Gastrocnemius medialis (tissue), 4 donors: ENCODE measurements at regions not wholly inside any gene's neighbourhood (a gene's known extent, or its start where the extent isn't known, plus 50 kb on each side); places are given as distances from the start of the nearest gene placed in this dataset.

Experiments used
- ATAC-seq, 2 donors: fragments of 150-250 bp; one replicate each; pipeline ENCODE4 v1.9.1; 2016
- DNase-seq, 2 donors: peaks; one replicate each; pipeline ENCODE4 v3.0.0-alpha.2; 2019
- H3K27ac ChIP-seq, 4 donors: fragments of 200-600 bp; sonication (generic); 1 replicate in 1 of 4; 2 replicates in 3 of 4; pipeline ENCODE4 v1.5.1; 2016 to 2018; ENCODE audit warnings: mild to moderate bottlenecking in 2 of 4, moderate library complexity in 1 of 4
- H3K27me3 ChIP-seq, 3 donors: fragments of 200-600 bp; sonication (generic) in 2 of 3; 1 replicate in 1 of 3; 2 replicates in 2 of 3; pipeline versions ENCODE4 v1.5.1 to v1.6.0; 2016 to 2019; ENCODE audit warnings: mild to moderate bottlenecking in 1 of 3, moderate library complexity in 1 of 3
- H3K36me3 ChIP-seq, 2 donors: fragments of 200-600 bp; sonication (generic) in 1 of 2; one replicate each; pipeline ENCODE4 v1.5.1; 2017 to 2018
- H3K4me1 ChIP-seq, 2 donors: fragments of 200-600 bp; sonication (generic) in 1 of 2; one replicate each; pipeline ENCODE4 v1.5.1; 2016 to 2017; ENCODE audit warnings: mild to moderate bottlenecking in 2 of 2
- H3K4me3 ChIP-seq, 4 donors: fragments of 200-600 bp; sonication (generic) in 3 of 4; 1 replicate in 1 of 4; 2 replicates in 3 of 4; pipeline ENCODE4 v1.5.1; 2016 to 2019; ENCODE audit warnings: mild to moderate bottlenecking in 2 of 4
- H3K9me3 ChIP-seq, 3 donors: fragments of 200-600 bp; sonication (generic) in 2 of 3; 1 replicate in 1 of 3; 2 replicates in 2 of 3; pipeline ENCODE4 v1.5.1; 2016 to 2019
- CTCF ChIP-seq, 5 experiments: fragments of 450-650 bp in 3 of 5; fragments of 200-600 bp in 2 of 5; sonication (generic) in 2 of 5; IDR thresholded peaks in 4 of 5; conservative IDR thresholded peaks in 1 of 5; 1 replicate in 4 of 5; 2 replicates in 1 of 5; pipeline ENCODE4 v1.5.1; 2016 to 2019; ENCODE audit warnings: antibody characterized with exemption in 5 of 5, mild to moderate bottlenecking in 3 of 5, moderate library complexity in 3 of 5
- POLR2A ChIP-seq, 2 donors: fragments of 450-650 bp; IDR thresholded peaks; one replicate each; pipeline ENCODE4 v1.6.1; 2017; ENCODE audit warnings: antibody characterized with exemption in 2 of 2, mild to moderate bottlenecking in 2 of 2, moderate library complexity in 2 of 2
- in situ Hi-C, 4 donors: fragments of 200-750 bp; cut with MboI; loops; one replicate each; pipeline versions ENCODE4 v1.15.0 to v1.8.0; 2017; ENCODE audit warnings: low sequenced_read_pairs in 4 of 4
- intact Hi-C: fragments of 100-400 bp; cut with DNase I; formaldehyde crosslinking; loops from one replicate; pipeline ENCODE4 v1.15.1; 2023; ENCODE audit warnings: low total_unique reads

GRCh38 chr10:2476218-2476811 is 591.0 kb upstream of the PFKP start:
- no peak for TF ChIP-seq CTCF (IDR thresholded peaks at IDR 0.05 in 4 of 5, conservative IDR thresholded peaks at IDR 0.05 in 1 of 5)
- TF ChIP-seq POLR2A (IDR thresholded peaks at IDR 0.05): no peak
- ATAC-seq: no peak
- in situ Hi-C loops: no loop called here

GRCh38 chr10:2475711-2476217 is 591.6 kb upstream of the PFKP start:
- H3K9me3 ChIP-seq: peaks cover 0 to 6% (median 0%) of the 10 kb centered on the region in 3 donors
- in situ Hi-C loops (no loop called here), intact Hi-C loops (no loop called here)
- no peak overlapping the region for H3K4me3 ChIP-seq
- ATAC-seq: no peak
- H3K27ac ChIP-seq: no peak overlapping the region
- no peaks in the 10 kb centered on the region for H3K36me3 ChIP-seq
- DNase-seq: no peak
- no peaks in the 10 kb centered on the region for H3K27me3 ChIP-seq
- no peaks in the 10 kb centered on the region for H3K4me1 ChIP-seq
- TF ChIP-seq CTCF (IDR thresholded peaks at IDR 0.05 in 4 of 5, conservative IDR thresholded peaks at IDR 0.05 in 1 of 5): no peak
- TF ChIP-seq POLR2A (IDR thresholded peaks at IDR 0.05): no peak

More at GRCh38 chr10:2476218-2476811, 591.0 kb upstream of the PFKP start:
- no peak for DNase-seq
- H3K4me3 ChIP-seq: no peak overlapping the region
- H3K36me3 ChIP-seq: no peaks in the 10 kb centered on the region
- H3K27ac ChIP-seq: no peak overlapping the region
- no peaks in the 10 kb centered on the region for H3K27me3 ChIP-seq
- H3K4me1 ChIP-seq: no peaks in the 10 kb centered on the region
- H3K9me3 ChIP-seq: peaks cover 0 to 6% (median 0%) of the 10 kb centered on the region in 3 donors
- intact Hi-C loops: no loop called here

GRCh38 chr10:2471811-2472210 is 595.5 kb upstream of the PFKP start:
- H3K4me1 ChIP-seq: no peaks in the 10 kb centered on the region
- DNase-seq (no peak), ATAC-seq (no peak)
- H3K36me3 ChIP-seq: no peaks in the 10 kb centered on the region
- in situ Hi-C loops: no loop called here
- no peak overlapping the region for H3K27ac ChIP-seq
- no peak overlapping the region for H3K4me3 ChIP-seq
- no peaks in the 10 kb centered on the region for H3K27me3 ChIP-seq
- TF ChIP-seq POLR2A (IDR thresholded peaks at IDR 0.05) (no peak), CTCF (IDR thresholded peaks at IDR 0.05 in 4 of 5, conservative IDR thresholded peaks at IDR 0.05 in 1 of 5) (no peak)
- intact Hi-C loops: no loop called here
- H3K9me3 ChIP-seq: peaks cover 0 to 6% (median 0%) of the 10 kb centered on the region in 3 donors

GRCh38 chr10:2469802-2470201 is 597.5 kb upstream of the PFKP start:
- no peak for TF ChIP-seq CTCF (IDR thresholded peaks at IDR 0.05 in 4 of 5, conservative IDR thresholded peaks at IDR 0.05 in 1 of 5)
- no peak for TF ChIP-seq POLR2A (IDR thresholded peaks at IDR 0.05)
- H3K4me1 ChIP-seq: no peaks in the 10 kb centered on the region
- peaks cover 0 to 6% (median 0%) of the 10 kb centered on the region in 3 donors for H3K9me3 ChIP-seq
- H3K36me3 ChIP-seq: no peaks in the 10 kb centered on the region
- H3K27me3 ChIP-seq: no peaks in the 10 kb centered on the region
- no peak for DNase-seq
- in situ Hi-C loops: no loop called here
- H3K4me3 ChIP-seq: no peak overlapping the region
- intact Hi-C loops: no loop called here
- ATAC-seq: no peak
- no peak overlapping the region for H3K27ac ChIP-seq

- H3K9me3 ChIP-seq: no peaks in the 10 kb centered on the region
- intact Hi-C loops: no loop called here
Observed at GRCh38 chr10:2464483-2464882, 602.9 kb upstream of the PFKP start.

More at GRCh38 chr10:2464483-2464882, 602.9 kb upstream of the PFKP start:
- TF ChIP-seq POLR2A (IDR thresholded peaks at IDR 0.05): no peak
- TF ChIP-seq CTCF (IDR thresholded peaks at IDR 0.05 in 4 of 5, conservative IDR thresholded peaks at IDR 0.05 in 1 of 5): no peak
- ATAC-seq: no peak
- no peak overlapping the region for H3K4me3 ChIP-seq
- in situ Hi-C loops: no loop called here
- DNase-seq: no peak
- no peaks in the 10 kb centered on the region for H3K27me3 ChIP-seq
- no peaks in the 10 kb centered on the region for H3K36me3 ChIP-seq
- H3K4me1 ChIP-seq: no peaks in the 10 kb centered on the region
- H3K27ac ChIP-seq: no peak overlapping the region
